HG02943 (cell line): ENCODE measurements at regions not wholly inside any gene's neighbourhood (a gene's known extent, or its start where the extent isn't known, plus 50 kb on each side); places are given as distances from the start of the nearest gene placed in this dataset.
"Not testable (repeated sequence)": the region's sequence is repeated elsewhere in the genome, so short reads cannot be mapped to it uniquely, and the experiment has no call there.

Experiments used
- ATAC-seq: cut with Tn5 transposase; IDR thresholded peaks from one replicate; pipeline ENCODE4 v1.9.1; 2021; ENCODE audit warnings: mild to moderate bottlenecking, low read depth, moderate library complexity; ENCODE audit not compliant: unreplicated experiment

DNA sequence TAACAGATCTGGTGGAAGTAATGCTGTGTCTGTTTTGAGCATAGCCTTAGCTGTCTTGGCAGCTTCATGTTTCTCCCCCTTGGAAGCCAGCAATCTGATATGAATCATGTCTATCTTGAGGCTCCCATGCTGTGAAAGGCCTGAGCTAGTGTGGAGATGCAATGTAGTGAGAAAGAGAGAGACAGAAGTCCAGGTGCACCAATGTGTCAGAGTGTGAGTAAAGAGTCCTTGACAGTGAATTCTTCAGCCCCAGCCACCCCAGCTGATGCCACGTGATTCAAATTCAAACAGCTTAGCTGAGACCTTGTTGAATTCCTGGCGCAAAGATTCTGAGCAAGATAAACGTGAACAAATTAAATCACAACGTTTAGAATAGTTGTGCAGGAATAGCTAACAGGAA lies 704.2 kb downstream of the EDEM1 start:
- ATAC-seq, result no peak

GRCh38 chr3:5898106-5898505 lies 710.6 kb downstream of the EDEM1 start:
- no peak for ATAC-seq

- no peak for ATAC-seq
Measured at GRCh38 chr3:5899014-5899761, 711.7 kb downstream of the EDEM1 start.

DNA sequence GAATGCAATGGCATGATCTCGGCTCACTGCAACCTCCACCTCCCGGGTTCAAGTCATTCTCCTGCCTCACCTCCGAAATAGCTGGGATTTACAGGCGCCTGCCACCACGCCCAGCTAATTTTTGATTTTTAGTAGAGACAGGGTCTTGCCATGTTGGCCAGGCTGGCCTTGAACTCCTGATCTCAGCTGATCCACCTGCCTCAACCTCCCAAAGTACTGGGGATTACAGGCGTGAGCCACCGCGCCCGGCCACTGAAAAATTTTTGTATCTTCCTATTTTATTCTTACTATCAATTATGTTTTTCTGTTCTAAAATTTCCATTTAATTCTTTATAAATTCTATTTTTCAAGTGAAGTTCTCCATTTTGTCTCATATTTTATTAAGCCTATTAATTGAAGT lies 730.4 kb downstream of the EDEM1 start:
- no peak for ATAC-seq

DNA sequence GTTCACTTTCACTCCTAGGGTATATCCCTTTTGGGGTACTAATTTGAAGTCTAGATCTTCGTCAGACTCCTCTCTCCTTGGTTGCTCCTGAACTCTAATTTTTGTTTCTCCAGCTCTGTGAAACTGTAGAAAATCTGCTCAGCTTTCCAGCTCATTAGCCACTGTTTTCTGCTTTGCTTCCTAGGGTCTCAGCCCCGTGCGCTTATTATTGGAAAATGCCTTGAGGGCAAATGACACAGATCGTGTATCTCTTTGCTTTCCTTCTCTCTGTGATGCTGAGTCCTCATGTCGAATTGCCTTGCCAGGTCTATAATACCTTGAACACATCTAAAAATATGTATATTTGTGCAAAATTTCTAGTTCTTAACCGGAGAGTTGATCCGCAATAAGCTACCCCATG lies 731.1 kb downstream of the EDEM1 start:
- no peak for ATAC-seq

DNA sequence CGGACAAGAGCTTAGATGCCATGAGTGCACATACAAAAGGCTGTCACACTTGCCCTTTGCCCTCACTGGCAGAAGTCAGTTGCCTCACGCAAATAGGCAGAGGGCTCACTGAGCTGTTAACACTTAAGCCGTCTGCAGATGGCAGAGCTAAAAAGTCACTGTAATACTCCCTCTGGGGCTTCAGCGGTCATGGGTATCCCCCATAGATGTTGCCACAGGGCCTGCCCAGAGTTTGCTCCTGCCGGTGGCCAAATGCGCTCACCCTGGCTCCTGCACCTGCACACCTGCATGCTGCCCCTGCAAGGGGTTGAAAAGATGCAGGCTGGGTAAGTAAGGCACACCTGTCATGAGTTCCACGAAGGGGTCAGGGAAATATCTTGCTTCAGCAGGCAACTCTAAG lies 741.5 kb downstream of the EDEM1 start:
- ATAC-seq, result no peak

- ATAC-seq, result not testable (repeated sequence)
Measured at GRCh38 chr3:5944061-5944460, 756.6 kb downstream of the EDEM1 start.

DNA sequence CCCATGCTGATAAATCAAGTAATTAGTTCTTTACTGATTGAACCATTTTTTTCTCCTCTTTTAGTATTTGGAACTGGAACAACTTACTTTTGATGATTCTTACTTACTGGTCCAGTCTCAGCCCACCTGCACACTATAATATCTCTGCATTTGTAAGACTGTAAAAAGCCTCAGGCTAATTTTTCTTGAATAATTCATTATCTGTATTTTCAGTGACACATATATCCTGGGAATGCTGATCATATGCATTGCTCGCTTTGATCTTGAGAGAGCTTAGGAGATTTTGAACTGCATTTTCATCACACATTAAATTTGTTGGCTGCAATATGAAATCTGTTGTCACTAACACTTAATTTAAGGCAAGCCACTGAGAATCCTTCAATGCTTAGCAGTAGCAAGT lies 760.6 kb downstream of the EDEM1 start:
- ATAC-seq, result no peak

GRCh38 chr3:5951026-5951425 lies 763.5 kb downstream of the EDEM1 start:
- no peak for ATAC-seq

- ATAC-seq, result no peak
Measured at GRCh38 chr3:5972586-5972985, 785.1 kb downstream of the EDEM1 start.

GRCh38 chr3:5974630-5975322 lies 787.3 kb downstream of the EDEM1 start:
- ATAC-seq, result no peak

DNA sequence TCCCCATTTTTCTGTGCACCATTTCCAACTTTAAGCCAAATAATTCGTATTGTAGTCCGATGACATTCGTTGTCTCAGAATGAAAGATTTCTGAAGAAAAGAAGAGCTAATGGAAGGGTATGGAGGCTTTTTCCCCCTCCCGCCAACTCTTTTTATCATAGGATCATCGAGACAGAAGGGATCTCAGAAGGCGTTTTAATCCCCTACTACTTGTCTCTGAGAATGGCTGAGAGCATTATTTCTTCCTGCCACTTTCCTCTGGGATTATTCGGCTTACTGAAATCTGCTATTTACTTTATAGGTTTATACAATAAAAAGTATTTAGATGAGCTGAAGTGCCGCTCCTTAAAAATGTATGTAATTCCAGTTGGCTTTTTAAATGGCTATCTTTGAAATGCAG lies 789.8 kb downstream of the EDEM1 start:
- no peak for ATAC-seq

GRCh38 chr3:5980475-5980874 lies 793.0 kb downstream of the EDEM1 start:
- no peak for ATAC-seq

DNA sequence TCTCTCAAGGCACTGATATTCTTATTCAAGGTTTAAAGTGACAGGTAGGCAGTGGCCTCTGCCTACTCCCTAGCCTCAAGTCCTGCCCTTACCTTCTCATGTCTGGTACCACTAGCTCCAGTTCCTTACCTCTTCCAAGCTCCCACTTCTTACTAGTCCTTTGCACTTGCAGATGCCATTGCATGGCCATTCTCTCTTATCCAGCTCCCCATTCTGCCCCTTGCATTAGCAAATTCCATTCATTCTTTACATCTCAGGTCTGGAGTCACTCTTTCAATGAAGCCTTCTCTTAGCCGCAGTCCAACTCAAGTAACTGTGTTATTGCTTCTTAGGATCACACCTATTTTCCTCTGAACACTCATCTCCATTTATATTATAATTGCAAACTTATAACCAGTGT lies 807.1 kb downstream of the EDEM1 start:
- no peak for ATAC-seq

DNA sequence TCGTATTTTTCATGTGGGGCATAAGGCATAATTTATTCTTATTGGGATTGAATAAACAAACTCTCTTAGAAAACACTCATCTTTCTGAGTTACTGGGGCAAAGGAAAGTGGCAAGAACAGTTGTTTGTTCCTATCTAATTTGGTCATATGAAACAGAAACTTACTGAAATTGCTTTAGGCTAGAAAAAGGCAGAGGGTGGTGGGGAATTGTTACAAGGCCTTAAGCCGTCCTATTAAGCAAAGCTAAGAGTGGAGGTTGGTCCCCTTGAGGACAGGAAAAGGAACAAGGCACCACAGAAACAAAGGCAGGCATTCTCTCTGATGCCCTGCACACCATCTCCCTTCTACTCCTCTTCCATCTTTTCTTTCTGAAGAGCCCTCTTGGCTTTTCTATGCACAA lies 830.9 kb downstream of the EDEM1 start:
- no peak for ATAC-seq

DNA sequence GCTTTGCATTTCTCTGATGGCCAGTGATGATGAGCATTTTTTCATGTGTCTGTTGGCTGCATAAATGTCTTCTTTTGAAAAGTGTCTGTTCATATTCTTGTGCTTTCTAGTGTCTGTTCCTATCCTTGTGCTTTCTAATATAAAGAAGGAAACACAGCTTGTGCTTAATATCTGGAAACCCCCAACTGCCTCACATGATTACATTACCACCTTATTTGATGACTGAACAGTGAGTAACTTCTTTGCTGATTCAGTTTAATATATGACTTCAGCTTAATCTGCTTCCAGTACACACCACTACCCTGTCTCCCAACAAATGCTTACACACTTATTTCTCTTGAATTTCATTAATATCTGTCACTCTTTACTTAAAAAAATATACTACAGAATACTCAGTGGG lies 835.1 kb downstream of the EDEM1 start:
- no peak for ATAC-seq

GRCh38 chr3:6025032-6025431 lies 835.9 kb upstream of the GRM7 start:
- ATAC-seq, result no peak

GRCh38 chr3:6030648-6031047 lies 830.3 kb upstream of the GRM7 start:
- not testable (repeated sequence) for ATAC-seq

DNA sequence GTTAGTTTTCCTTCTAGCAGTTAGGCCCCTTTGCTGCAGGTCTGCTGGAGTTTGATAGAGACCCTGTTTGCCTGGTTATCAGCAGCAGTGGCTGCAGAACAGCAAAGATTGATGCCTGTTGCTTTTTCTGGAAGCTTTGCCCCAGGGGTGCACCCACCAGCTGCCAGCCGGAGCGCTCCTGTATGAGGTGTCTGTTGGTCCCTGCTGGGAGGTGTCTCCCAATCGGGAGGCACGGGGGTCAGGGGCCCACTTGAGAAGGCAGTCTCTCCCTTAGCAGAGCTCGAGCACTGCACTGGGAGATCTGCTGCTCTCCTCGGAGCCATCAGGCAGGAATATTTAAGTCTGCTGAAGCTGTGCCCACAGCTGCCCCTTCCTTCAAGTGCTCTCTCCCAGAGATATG lies 825.3 kb upstream of the GRM7 start:
- ATAC-seq, result no peak

GRCh38 chr3:6039971-6040370 lies 820.9 kb upstream of the GRM7 start:
- ATAC-seq, result no peak

- no peak for ATAC-seq
Measured at GRCh38 chr3:6041894-6042293, 819.0 kb upstream of the GRM7 start.

DNA sequence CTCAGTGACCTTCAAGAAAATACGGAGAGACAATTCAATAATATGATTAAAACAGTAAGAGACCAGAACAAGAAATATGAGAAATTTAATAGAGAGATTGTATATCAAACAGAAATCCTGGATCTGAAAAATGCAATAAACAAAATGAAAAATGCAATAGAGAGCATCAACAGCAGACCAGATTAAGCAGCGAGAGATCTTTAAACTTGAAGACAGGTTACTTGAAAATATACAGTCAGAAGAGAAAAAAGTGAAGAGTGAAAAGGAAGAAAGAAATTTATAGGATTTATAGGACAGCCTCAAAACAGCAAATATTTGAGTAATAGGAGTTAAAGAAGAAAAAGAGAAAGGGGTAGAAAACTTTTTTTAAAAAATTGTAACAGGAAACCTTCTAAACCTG lies 813.9 kb upstream of the GRM7 start:
- no peak for ATAC-seq
